ENCODE measurements at regions not wholly inside any gene's neighbourhood (a gene's known extent, or its start where the extent isn't known, plus 50 kb on each side); places are given as distances from the start of the nearest gene placed in this dataset.

DNA sequence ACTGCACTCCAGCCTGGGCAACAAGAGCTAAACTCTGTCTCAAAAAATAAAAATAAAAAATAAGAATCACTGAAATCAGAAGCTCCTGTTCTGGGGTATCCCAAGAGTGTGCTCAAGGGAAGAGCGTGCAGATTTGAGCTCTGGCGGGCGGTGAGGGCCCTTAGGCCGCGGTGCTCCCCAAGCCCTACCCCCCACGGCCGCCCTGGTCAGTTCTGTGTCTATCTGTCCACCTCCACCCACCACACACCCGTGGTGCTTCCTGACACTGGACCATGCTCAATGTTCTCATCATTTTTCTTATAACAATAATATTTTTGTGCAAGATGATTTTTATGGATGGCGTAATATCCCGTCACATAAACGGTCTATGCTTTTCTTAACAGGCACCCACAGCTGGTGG, 71.1 kb downstream of the RTL6 start:
- H3K27ac ChIP-seq = no peak overlapping the region
- TF ChIP-seq CTCF (IDR thresholded peaks at IDR 0.05) (no peak), EP300 (IDR thresholded peaks at IDR 0.05) (no peak)
- no peaks in the 10 kb centered on the region for H3K27me3 ChIP-seq
- peaks cover 0 to 6% (median 0%) of the 10 kb centered on the region in 4 donors for H3K4me1 ChIP-seq
- intact Hi-C loops (cut with DNase I) = no loop called here
- H3K9me3 ChIP-seq = no peaks in the 10 kb centered on the region
- H3K36me3 ChIP-seq = no peaks in the 10 kb centered on the region
- WGBS, 2 donors = 86 to 88% methylated on average over 11 of the region's 11 CpGs
- DNase-seq = peak; percentile 48
- no peak overlapping the region for H3K4me3 ChIP-seq

DNA sequence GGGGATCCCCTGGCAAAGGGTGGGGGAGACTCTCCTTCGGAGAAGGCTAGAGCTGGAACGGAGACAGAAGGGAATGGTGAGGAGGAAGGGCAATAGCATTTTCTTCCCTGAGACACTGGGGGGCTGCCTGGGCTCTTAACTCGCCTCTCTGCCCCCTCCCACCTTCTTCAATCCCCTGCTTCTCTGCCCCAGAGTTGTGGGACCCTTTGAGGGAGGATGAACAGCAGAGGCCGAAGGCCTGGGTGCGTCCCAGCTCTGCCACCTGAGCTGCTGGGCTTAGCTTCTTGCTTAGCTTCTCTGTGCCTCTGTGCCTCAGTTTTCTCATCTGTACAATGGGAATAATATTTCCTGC, 72.4 kb downstream of the RTL6 start:
- H3K27me3 ChIP-seq = no peaks in the 10 kb centered on the region
- no peak for DNase-seq

GRCh38 chr22:44424867-44425693, 73.0 kb downstream of the RTL6 start:
- intact Hi-C loops (cut with DNase I) = no loop called here
- DNase-seq = peak; percentile 37
- 71 to 82% methylated on average over 20 of the region's 20 CpGs for WGBS, 2 donors

More for the DNA sequence above, 72.4 kb downstream of the RTL6 start:
- Histone ChIP-seq H3K27ac (no peak overlapping the region), H3K36me3 (no peaks in the 10 kb centered on the region), H3K4me1 (peaks cover 0 to 6% (median 0%) of the 10 kb centered on the region in 4 donors), H3K9me3 (no peaks in the 10 kb centered on the region), H3K4me3 (no peak overlapping the region)
- intact Hi-C loops (cut with DNase I) = no loop called here
- TF ChIP-seq EP300 (IDR thresholded peaks at IDR 0.05) = no peak
- no peak for TF ChIP-seq POLR2AphosphoS5 (IDR thresholded peaks at IDR 0.05)
- TF ChIP-seq CTCF (IDR thresholded peaks at IDR 0.05) = no peak
- TF ChIP-seq POLR2A (IDR thresholded peaks at IDR 0.05) = no peak
- WGBS, 2 donors = 83 to 86% methylated on average over 5 of the region's 5 CpGs

GRCh38 chr22:44424359-44424682, 73.7 kb downstream of the RTL6 start:
- no peak overlapping the region for H3K27ac ChIP-seq
- DNase-seq = peak; percentile 30
- no peaks in the 10 kb centered on the region for H3K27me3 ChIP-seq
- no peak for TF ChIP-seq EP300 (IDR thresholded peaks at IDR 0.05)
- TF ChIP-seq POLR2AphosphoS5 (IDR thresholded peaks at IDR 0.05) = no peak
- TF ChIP-seq POLR2A (IDR thresholded peaks at IDR 0.05) = no peak
- no peak for TF ChIP-seq CTCF (IDR thresholded peaks at IDR 0.05)
- H3K9me3 ChIP-seq = peaks cover 0 to 8% (median 4%) of the 10 kb centered on the region in 4 donors
- intact Hi-C loops (cut with DNase I) = no loop called here
- peaks cover 0 to 6% (median 0%) of the 10 kb centered on the region in 4 donors for H3K4me1 ChIP-seq
- WGBS, 2 donors = 81% methylated on average over 2 of the region's 2 CpGs
- no peaks in the 10 kb centered on the region for H3K36me3 ChIP-seq
- no peak overlapping the region for H3K4me3 ChIP-seq

More at GRCh38 chr22:44424867-44425693, 73.0 kb downstream of the RTL6 start:
- Histone ChIP-seq H3K4me3 (no peak overlapping the region), H3K27ac (no peak overlapping the region), H3K4me1 (peaks cover 0 to 6% (median 0%) of the 10 kb centered on the region in 4 donors), H3K36me3 (no peaks in the 10 kb centered on the region), H3K27me3 (no peaks in the 10 kb centered on the region), H3K9me3 (peaks cover 0 to 3% (median 0%) of the 10 kb centered on the region in 4 donors)
- TF ChIP-seq POLR2AphosphoS5 (IDR thresholded peaks at IDR 0.05) (no peak), EP300 (IDR thresholded peaks at IDR 0.05) (no peak), CTCF (IDR thresholded peaks at IDR 0.05) (no peak), POLR2A (IDR thresholded peaks at IDR 0.05) (no peak)

Measured in sigmoid colon (tissue), 6 donors.